Mucosa of descending colon (tissue), 3 donors: ENCODE measurements at regions not wholly inside any gene's neighbourhood (a gene's known extent, or its start where the extent isn't known, plus 50 kb on each side); places are given as distances from the start of the nearest gene placed in this dataset.

Source experiments
- ATAC-seq: fragments of 200-7000 bp; cut with Tn5 transposase; one replicate; pipeline ENCODE4 v1.9.1; 2020; ENCODE audit warnings: mild to moderate bottlenecking, moderate library complexity
- DNase-seq, 3 donors: peaks; one replicate each; pipeline ENCODE4 v3.0.0-alpha.2; 2020
- H3K36me3 ChIP-seq: fragments of 200-600 bp; one replicate; pipeline ENCODE4 v1.8.0; 2021; ENCODE audit warnings: low read depth, mild to moderate bottlenecking
- H3K4me1 ChIP-seq: fragments of 200-600 bp; one replicate; pipeline ENCODE4 v1.8.0; 2021; ENCODE audit warnings: low read depth, mild to moderate bottlenecking
- H3K4me3 ChIP-seq: fragments of 200-600 bp; one replicate; pipeline ENCODE4 v1.8.0; 2021; ENCODE audit warnings: mild to moderate bottlenecking
- H3K9me3 ChIP-seq: fragments of 200-600 bp; one replicate; pipeline ENCODE4 v1.8.0; 2021; ENCODE audit warnings: mild to moderate bottlenecking
- intact Hi-C, 2 donors: fragments of 100-400 bp; cut with DNase I in 1 of 2; cut with micrococcal nuclease in 1 of 2; formaldehyde crosslinking; loops; one replicate each; pipeline versions ENCODE4 v1.11.0 to v1.11.1; 2022; cut with DNase I, micrococcal nuclease
- TF ChIP-seq, protein P1 (sequence below): fragments of 200-600 bp; IDR thresholded peaks from one replicate; pipeline ENCODE4 v1.8.0; 2022; ENCODE audit warnings: antibody characterized with exemption, mild to moderate bottlenecking
- donor health status: DM: no; HTN: no; CAD: no; lungs with moderate emphysema.
- donor health status: DM: no; HTN: no; CAD: no.
- donor health status: DM: no; HTN: yes; CAD: no.

DNA sequence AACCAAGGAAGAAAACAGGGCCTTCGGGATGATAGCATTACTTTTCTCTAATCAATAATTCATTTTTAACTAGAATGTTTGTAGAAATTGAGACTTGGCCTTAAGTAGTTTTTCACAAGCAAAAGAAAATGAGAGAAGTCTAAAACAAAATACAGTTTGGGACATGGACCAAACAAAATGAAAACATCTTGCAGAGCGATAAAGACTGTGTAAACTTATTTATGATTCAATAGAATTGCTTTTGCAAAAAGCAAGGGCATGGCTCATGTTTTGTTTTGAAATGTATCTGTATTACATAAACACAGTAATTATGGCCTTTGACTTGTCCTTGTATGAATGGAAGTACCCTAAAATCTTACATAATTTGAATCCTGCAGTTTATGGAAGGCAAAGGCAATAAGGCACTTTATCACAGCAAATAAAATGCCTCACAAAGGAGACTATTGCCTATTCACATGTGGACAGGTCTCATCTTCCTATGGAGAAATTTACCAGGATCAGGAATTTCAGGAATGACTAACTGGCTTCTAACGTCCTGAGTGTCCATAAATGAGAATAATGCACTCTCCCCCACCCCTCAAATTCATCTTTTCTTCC is 295.2 kb downstream of the PTEN start:
- ATAC-seq (peak; percentile 84), DNase-seq (no peak)
- no peak overlapping the region for H3K4me3 ChIP-seq
- H3K36me3 ChIP-seq = no peaks in the 10 kb centered on the region
- intact Hi-C loops = no loop called here
- H3K9me3 ChIP-seq = no peaks in the 10 kb centered on the region
- H3K4me1 ChIP-seq = peaks cover 7% of the 10 kb centered on the region
- TF ChIP-seq, protein P1, sequence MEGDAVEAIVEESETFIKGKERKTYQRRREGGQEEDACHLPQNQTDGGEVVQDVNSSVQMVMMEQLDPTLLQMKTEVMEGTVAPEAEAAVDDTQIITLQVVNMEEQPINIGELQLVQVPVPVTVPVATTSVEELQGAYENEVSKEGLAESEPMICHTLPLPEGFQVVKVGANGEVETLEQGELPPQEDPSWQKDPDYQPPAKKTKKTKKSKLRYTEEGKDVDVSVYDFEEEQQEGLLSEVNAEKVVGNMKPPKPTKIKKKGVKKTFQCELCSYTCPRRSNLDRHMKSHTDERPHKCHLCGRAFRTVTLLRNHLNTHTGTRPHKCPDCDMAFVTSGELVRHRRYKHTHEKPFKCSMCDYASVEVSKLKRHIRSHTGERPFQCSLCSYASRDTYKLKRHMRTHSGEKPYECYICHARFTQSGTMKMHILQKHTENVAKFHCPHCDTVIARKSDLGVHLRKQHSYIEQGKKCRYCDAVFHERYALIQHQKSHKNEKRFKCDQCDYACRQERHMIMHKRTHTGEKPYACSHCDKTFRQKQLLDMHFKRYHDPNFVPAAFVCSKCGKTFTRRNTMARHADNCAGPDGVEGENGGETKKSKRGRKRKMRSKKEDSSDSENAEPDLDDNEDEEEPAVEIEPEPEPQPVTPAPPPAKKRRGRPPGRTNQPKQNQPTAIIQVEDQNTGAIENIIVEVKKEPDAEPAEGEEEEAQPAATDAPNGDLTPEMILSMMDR = no peak

- intact Hi-C loops = no loop called here
- no peaks in the 10 kb centered on the region for H3K36me3 ChIP-seq
- TF ChIP-seq, protein P1 = no peak
- peaks cover 7% of the 10 kb centered on the region for H3K4me1 ChIP-seq
- DNase-seq = peak in 1 of 3 donors; percentile 27
- no peaks in the 10 kb centered on the region for H3K9me3 ChIP-seq
- no peak for ATAC-seq
- no peak overlapping the region for H3K4me3 ChIP-seq
Measured at GRCh38 chr10:88159127-88159829, 295.9 kb downstream of the PTEN start.

DNA sequence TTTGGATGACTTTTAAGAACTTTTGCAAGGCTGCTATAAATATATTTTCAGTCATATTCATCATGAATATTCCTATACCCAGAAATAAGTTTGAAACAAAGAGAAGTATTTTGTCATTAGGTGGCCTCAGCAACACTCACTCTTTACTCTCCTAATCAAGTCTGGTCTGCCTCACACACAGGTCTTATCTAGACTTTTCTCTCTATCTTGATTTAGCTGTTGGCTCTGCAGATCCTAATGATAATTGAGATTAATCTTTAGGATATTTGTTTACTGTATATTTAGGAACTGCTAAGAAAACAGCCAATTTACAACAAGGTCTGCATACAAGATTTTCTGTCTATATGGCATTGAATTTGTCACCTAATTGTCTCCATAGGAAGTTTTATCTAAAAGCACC is 297.6 kb downstream of the PTEN start:
- no peak overlapping the region for H3K4me3 ChIP-seq
- H3K36me3 ChIP-seq = no peaks in the 10 kb centered on the region
- no peaks in the 10 kb centered on the region for H3K9me3 ChIP-seq
- peaks cover 7% of the 10 kb centered on the region for H3K4me1 ChIP-seq
- intact Hi-C loops = no loop called here
- TF ChIP-seq, protein P1 = no peak
- ATAC-seq = no peak
- no peak for DNase-seq

- no peaks in the 10 kb centered on the region for H3K36me3 ChIP-seq
- intact Hi-C loops = no loop called here
- ATAC-seq = no peak
Measured at GRCh38 chr10:88161756-88162155, 298.3 kb downstream of the PTEN start.

GRCh38 chr10:88162852-88163251 is 299.4 kb downstream of the PTEN start:
- DNase-seq (no peak), ATAC-seq (no peak)

More at GRCh38 chr10:88161756-88162155, 298.3 kb downstream of the PTEN start:
- Histone ChIP-seq H3K4me3 (no peak overlapping the region), H3K9me3 (no peaks in the 10 kb centered on the region), H3K4me1 (peaks cover 7% of the 10 kb centered on the region)
- DNase-seq = no peak
- TF ChIP-seq, protein P1 = no peak

More at GRCh38 chr10:88162852-88163251, 299.4 kb downstream of the PTEN start:
- H3K9me3 ChIP-seq = no peaks in the 10 kb centered on the region
- TF ChIP-seq, protein P1 = no peak
- peaks cover 7% of the 10 kb centered on the region for H3K4me1 ChIP-seq
- intact Hi-C loops = no loop called here
- no peak overlapping the region for H3K4me3 ChIP-seq
- no peaks in the 10 kb centered on the region for H3K36me3 ChIP-seq
